Neuronal stem cell (in vitro differentiated cells): ENCODE measurements at regions not wholly inside any gene's neighbourhood (a gene's known extent, or its start where the extent isn't known, plus 50 kb on each side); places are given as distances from the start of the nearest gene placed in this dataset.

Source experiments
- DNase-seq: peaks from one replicate; pipeline ENCODE4 v3.0.0-alpha.2; 2013; ENCODE audit warnings: low spot score
- H2AFZ ChIP-seq: one replicate; pipeline ENCODE4 v1.6.1; 2013; ENCODE audit warnings: mild to moderate bottlenecking, low read length, inconsistent platforms
- H2AK5ac ChIP-seq: 2 replicates; pipeline ENCODE4 v1.6.1; 2013; ENCODE audit warnings: low read depth, mild to moderate bottlenecking, inconsistent platforms, low read length, moderate library complexity, mixed read lengths
- H2BK120ac ChIP-seq: 2 replicates; pipeline ENCODE4 v1.6.1; 2013; ENCODE audit warnings: low read depth, mild to moderate bottlenecking, inconsistent platforms, low read length, moderate library complexity, mixed read lengths
- H2BK12ac ChIP-seq: one replicate; pipeline ENCODE4 v1.6.1; 2013; ENCODE audit warnings: low read length, inconsistent platforms
- H2BK15ac ChIP-seq: 2 replicates; pipeline ENCODE4 v1.6.1; 2013; ENCODE audit warnings: mild to moderate bottlenecking, low read length, inconsistent platforms, mixed read lengths
- H2BK5ac ChIP-seq: one replicate; pipeline ENCODE4 v1.6.1; 2013; ENCODE audit warnings: inconsistent platforms, mild to moderate bottlenecking, low read length, moderate library complexity
- H3K14ac ChIP-seq: one replicate; pipeline ENCODE4 v1.6.1; 2013; ENCODE audit warnings: low read length, inconsistent platforms
- H3K18ac ChIP-seq: 2 replicates; pipeline ENCODE4 v1.6.1; 2013; ENCODE audit warnings: low read length, inconsistent platforms
- H3K23ac ChIP-seq: 2 replicates; pipeline ENCODE4 v1.6.1; 2013; ENCODE audit warnings: low read depth, mild to moderate bottlenecking, mixed read lengths, low read length, inconsistent platforms; ENCODE audit not compliant: poor library complexity
- H3K27ac ChIP-seq: replicated peaks from 3 replicates; pipeline ENCODE4 v1.5.1; 2013; ENCODE audit warnings: low read length, inconsistent platforms
- H3K27me3 ChIP-seq, 3 experiments: 2 replicates each; pipeline ENCODE4 v1.6.1; 2013; ENCODE audit warnings: low read length in 3 of 3, mild to moderate bottlenecking in 2 of 3, inconsistent platforms in 1 of 3, low read depth in 1 of 3, mixed read lengths in 1 of 3, moderate library complexity in 1 of 3; ENCODE audit not compliant: control insufficient read depth in 3 of 3, insufficient read depth in 3 of 3
- H3K36me3 ChIP-seq, 2 donors: replicated peaks in 1 of 2; 2 replicates each; pipeline ENCODE4 v1.6.1; 2013; ENCODE audit warnings: low read length in 2 of 2; ENCODE audit not compliant: control insufficient read depth in 2 of 2, insufficient read depth in 2 of 2
- H3K4ac ChIP-seq: 2 replicates; pipeline ENCODE4 v1.6.1; 2013; ENCODE audit warnings: inconsistent platforms, mild to moderate bottlenecking, low read length, moderate library complexity
- H3K4me1 ChIP-seq, 2 donors: 1 replicate in 1 of 2; 2 replicates in 1 of 2; pipeline ENCODE4 v1.6.1; 2013; ENCODE audit warnings: low read length in 2 of 2, low read depth in 1 of 2; ENCODE audit not compliant: control insufficient read depth in 2 of 2, insufficient read depth in 1 of 2
- H3K4me2 ChIP-seq: one replicate; pipeline ENCODE4 v1.6.1; 2013; ENCODE audit warnings: mild to moderate bottlenecking, low read length, inconsistent platforms; ENCODE audit not compliant: insufficient read depth, poor library complexity, severe bottlenecking
- H3K4me3 ChIP-seq, 2 donors: 2 replicates each; pipeline ENCODE4 v1.5.1; 2013; ENCODE audit warnings: low read length in 2 of 2, mild to moderate bottlenecking in 2 of 2, inconsistent platforms in 1 of 2, moderate library complexity in 1 of 2
- H3K79me1 ChIP-seq: one replicate; pipeline ENCODE4 v1.6.1; 2013; ENCODE audit warnings: low read depth, mild to moderate bottlenecking, inconsistent platforms, low read length, moderate library complexity
- H3K9ac ChIP-seq: one replicate; pipeline ENCODE4 v1.6.1; 2013; ENCODE audit warnings: mild to moderate bottlenecking, low read depth, low read length, inconsistent platforms; ENCODE audit not compliant: poor library complexity
- H3K9me3 ChIP-seq, 2 donors: replicated peaks in 1 of 2; 2 replicates each; pipeline versions ENCODE3 to v1.6.1; 2013; ENCODE audit warnings: low read length in 2 of 2, mild to moderate bottlenecking in 2 of 2, inconsistent platforms in 1 of 2, low read depth in 1 of 2, mixed read lengths in 1 of 2, moderate library complexity in 1 of 2; ENCODE audit not compliant: control insufficient read depth in 2 of 2, insufficient read depth in 1 of 2
- H4K8ac ChIP-seq: one replicate; pipeline ENCODE4 v1.6.1; 2013; ENCODE audit warnings: low read depth, mild to moderate bottlenecking, inconsistent platforms, low read length, moderate library complexity
- H4K91ac ChIP-seq: one replicate; pipeline ENCODE4 v1.6.1; 2013; ENCODE audit warnings: low read length, low read depth, mild to moderate bottlenecking, inconsistent platforms; ENCODE audit not compliant: poor library complexity
- WGBS, 2 donors: extraction: QIAGEN DNeasy Blood & Tissue Kit; methylation state at CpG; one replicate each; pipeline ENCODE4 v1.1.7; 2013; ENCODE audit warnings: missing lambda C conversion rate in 2 of 2, mixed read lengths in 1 of 2; ENCODE audit not compliant: insufficient read length in 2 of 2, insufficient replicate concordance in 1 of 2; ENCODE audit errors: extremely low coverage in 2 of 2; 5-methylcytosine and 5-hydroxymethylcytosine counted together

DNA sequence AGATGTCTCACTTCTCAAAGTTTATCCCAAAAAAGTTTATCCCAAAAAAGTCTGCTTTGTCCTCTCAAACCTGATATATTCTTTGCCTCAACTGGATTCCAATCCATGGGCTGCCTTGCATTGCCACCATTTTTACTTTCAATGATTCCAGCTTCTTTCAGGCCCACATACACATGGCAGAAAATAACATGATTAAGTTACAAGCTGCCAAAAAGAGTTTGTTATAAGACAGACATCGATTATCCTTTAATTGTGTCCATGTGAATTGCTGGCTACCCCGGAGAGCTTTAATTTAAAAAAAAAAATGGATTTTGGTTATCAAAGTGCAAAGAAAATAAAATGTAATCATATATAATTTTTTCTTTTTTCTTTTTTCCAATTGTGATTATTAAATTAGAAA, 819.6 kb upstream of the SORCS1 start:
- Histone ChIP-seq H4K8ac (no peak overlapping the region), H2BK12ac (no peak overlapping the region), H3K36me3 (no peaks in the 10 kb centered on the region), H3K9me3 (no peaks in the 10 kb centered on the region), H2AK5ac (no peak overlapping the region), H3K4me2 (no peak overlapping the region), H3K79me1 (no peaks in the 10 kb centered on the region), H2BK15ac (no peak overlapping the region), H3K4me3 (no peak overlapping the region), H4K91ac (no peak overlapping the region), H3K27me3 (no peaks in the 10 kb centered on the region), H3K18ac (no peak overlapping the region), H3K23ac (no peak overlapping the region), H3K4ac (no peak overlapping the region), H2BK5ac (no peak overlapping the region), H3K9ac (no peak overlapping the region), H3K14ac (no peak overlapping the region), H3K4me1 (no peaks in the 10 kb centered on the region), H2BK120ac (no peak overlapping the region), H2AFZ (no peak overlapping the region), H3K27ac (no peak overlapping the region)
- DNase-seq = no peak
- WGBS, 2 donors = no CpG with 5 or more reads among the region's 2 CpGs

DNA sequence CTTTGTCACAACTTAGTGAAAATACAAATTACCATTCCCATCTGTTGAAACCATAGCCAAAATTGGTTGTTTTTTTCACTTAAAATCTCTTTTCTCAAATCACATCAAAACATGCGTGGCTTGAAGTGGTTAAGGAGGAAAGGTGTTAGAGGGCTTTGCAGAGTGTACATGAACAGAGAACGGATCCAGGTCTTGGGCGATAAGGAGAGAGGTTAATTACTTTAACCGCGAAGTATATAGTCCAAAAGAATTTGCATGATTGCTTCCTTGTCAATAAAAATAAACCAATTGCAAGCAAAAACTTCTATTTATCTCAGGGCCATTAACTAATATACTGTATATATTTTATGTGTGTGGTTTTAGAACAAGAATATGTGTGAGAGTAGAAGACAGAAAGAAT, 813.9 kb upstream of the SORCS1 start:
- H4K8ac ChIP-seq = no peak overlapping the region
- no peak overlapping the region for H2BK12ac ChIP-seq
- H4K91ac ChIP-seq = no peak overlapping the region
- no peak overlapping the region for H3K4ac ChIP-seq
- H3K9ac ChIP-seq = no peak overlapping the region
- no peak overlapping the region for H3K27ac ChIP-seq
- H3K4me3 ChIP-seq = no peak overlapping the region
- DNase-seq = no peak
- WGBS, 2 donors = no CpG with 5 or more reads among the region's 5 CpGs
- H3K4me1 ChIP-seq = no peaks in the 10 kb centered on the region
- no peak overlapping the region for H3K18ac ChIP-seq
- H2BK120ac ChIP-seq = no peak overlapping the region
- no peak overlapping the region for H2AFZ ChIP-seq
- no peaks in the 10 kb centered on the region for H3K27me3 ChIP-seq
- H3K14ac ChIP-seq = no peak overlapping the region
- H3K9me3 ChIP-seq = no peaks in the 10 kb centered on the region
- H3K36me3 ChIP-seq = no peaks in the 10 kb centered on the region
- no peak overlapping the region for H2BK15ac ChIP-seq
- H2AK5ac ChIP-seq = no peak overlapping the region
- no peak overlapping the region for H2BK5ac ChIP-seq
- no peaks in the 10 kb centered on the region for H3K79me1 ChIP-seq
- H3K23ac ChIP-seq = no peak overlapping the region
- no peak overlapping the region for H3K4me2 ChIP-seq

DNA sequence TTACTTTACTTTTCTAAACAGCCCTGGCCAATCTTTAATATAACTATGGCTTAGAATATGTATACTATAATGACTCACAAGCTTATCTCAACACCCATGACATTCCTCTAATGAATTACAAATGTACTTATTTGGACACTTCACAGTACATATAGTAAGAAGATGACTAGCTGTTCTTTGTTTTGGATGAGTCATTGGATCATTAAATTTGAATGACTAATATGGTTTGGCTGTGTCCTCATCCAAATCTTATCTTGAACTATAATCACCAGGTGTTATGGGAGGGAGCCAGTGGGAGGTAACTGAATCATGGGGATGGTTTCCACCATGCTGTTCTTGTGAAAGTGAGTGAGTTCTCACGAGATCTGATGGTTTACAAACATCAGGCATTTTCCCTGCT, 807.5 kb upstream of the SORCS1 start:
- no peak for DNase-seq
- no CpG with 5 or more reads among the region's 1 CpG for WGBS, 2 donors

DNA sequence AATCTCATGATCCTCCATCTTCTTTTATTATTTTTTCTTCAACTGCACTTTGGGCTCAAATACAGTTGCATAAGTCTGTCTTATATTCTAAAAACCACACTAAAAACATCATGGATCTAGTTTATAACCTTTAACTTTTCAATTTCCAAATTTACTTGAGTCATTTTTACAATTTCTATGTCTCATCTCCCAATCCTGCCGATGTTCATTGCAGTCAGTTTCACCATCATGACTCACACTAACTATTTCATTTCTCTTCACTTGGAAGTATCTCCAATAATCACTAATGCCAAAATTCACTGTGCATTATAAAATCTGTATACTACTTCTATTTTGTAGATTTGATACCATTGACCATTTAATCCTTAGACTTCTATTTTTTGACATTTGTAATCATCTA, 806.9 kb upstream of the SORCS1 start:
- H3K9ac ChIP-seq = no peak overlapping the region
- no peak overlapping the region for H2BK15ac ChIP-seq
- H3K4me3 ChIP-seq = no peak overlapping the region
- H3K4ac ChIP-seq = no peak overlapping the region
- no peak overlapping the region for H2BK12ac ChIP-seq
- no peak overlapping the region for H3K27ac ChIP-seq
- H2AK5ac ChIP-seq = no peak overlapping the region
- H4K91ac ChIP-seq = no peak overlapping the region
- H2BK5ac ChIP-seq = no peak overlapping the region
- H3K23ac ChIP-seq = no peak overlapping the region
- no peaks in the 10 kb centered on the region for H3K9me3 ChIP-seq
- no peaks in the 10 kb centered on the region for H3K36me3 ChIP-seq
- H3K4me2 ChIP-seq = no peak overlapping the region
- no peak overlapping the region for H3K18ac ChIP-seq
- no CpG with 5 or more reads among the region's 1 CpG for WGBS, 2 donors
- no peak overlapping the region for H4K8ac ChIP-seq
- H3K27me3 ChIP-seq = no peaks in the 10 kb centered on the region
- H3K14ac ChIP-seq = no peak overlapping the region
- no peak for DNase-seq
- no peak overlapping the region for H2AFZ ChIP-seq
- no peaks in the 10 kb centered on the region for H3K4me1 ChIP-seq
- no peaks in the 10 kb centered on the region for H3K79me1 ChIP-seq
- H2BK120ac ChIP-seq = no peak overlapping the region

More for the DNA sequence above, 807.5 kb upstream of the SORCS1 start:
- Histone ChIP-seq H3K4me3 (no peak overlapping the region), H3K36me3 (no peaks in the 10 kb centered on the region), H2BK12ac (no peak overlapping the region), H2BK120ac (no peak overlapping the region), H3K4me2 (no peak overlapping the region), H3K4me1 (no peaks in the 10 kb centered on the region), H3K18ac (no peak overlapping the region), H2BK5ac (no peak overlapping the region), H4K91ac (no peak overlapping the region), H3K23ac (no peak overlapping the region), H2BK15ac (no peak overlapping the region), H2AK5ac (no peak overlapping the region), H3K27ac (no peak overlapping the region), H3K27me3 (no peaks in the 10 kb centered on the region), H3K9me3 (no peaks in the 10 kb centered on the region), H3K14ac (no peak overlapping the region), H3K79me1 (no peaks in the 10 kb centered on the region), H4K8ac (no peak overlapping the region), H3K9ac (no peak overlapping the region), H2AFZ (no peak overlapping the region), H3K4ac (no peak overlapping the region)
